ENCODE measurements at regions not wholly inside any gene's neighbourhood (a gene's known extent, or its start where the extent isn't known, plus 50 kb on each side); places are given as distances from the start of the nearest gene placed in this dataset.

DNA sequence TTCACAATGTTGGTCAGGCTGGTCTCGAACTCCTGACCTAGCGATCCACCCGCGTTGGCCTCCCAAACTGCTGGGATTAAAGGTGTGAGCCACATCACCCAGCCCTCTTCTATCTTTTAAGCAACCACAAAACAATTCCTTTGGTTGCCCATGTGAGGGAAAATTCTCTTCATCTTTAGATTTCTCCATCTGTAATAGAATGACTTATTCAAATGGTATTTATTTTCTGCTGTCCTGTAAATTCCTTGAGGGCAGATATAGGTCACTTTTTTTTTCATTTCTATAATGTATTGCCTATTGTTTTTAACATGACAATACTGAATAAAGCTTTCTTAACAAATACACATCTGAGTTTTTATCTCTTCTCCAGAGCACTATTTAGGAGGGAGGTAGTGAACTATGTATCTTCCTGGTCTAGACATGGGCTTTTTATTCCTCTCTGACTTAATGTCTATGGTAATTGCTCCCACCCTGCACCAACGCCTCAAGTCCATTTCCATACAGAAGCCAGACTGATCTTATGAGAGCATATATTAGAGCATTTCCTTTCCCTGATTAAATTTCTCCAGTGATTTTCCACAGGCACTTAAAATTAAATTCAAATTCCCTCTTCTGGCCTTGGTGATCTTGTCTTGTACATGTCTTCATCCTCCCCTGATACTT is 595.6 kb downstream of the CAAP1 start:
- TF ChIP-seq PATZ1 (CRISPR knock-in tag; IDR thresholded peaks at IDR 0.05; ENCODE audit: borderline replicate concordance) (no peak), OSR1 (CRISPR knock-in tag; IDR thresholded peaks at IDR 0.05) (no peak), TOX (CRISPR knock-in tag; IDR thresholded peaks at IDR 0.05; ENCODE audit: borderline replicate concordance) (no peak), BACH2 (CRISPR knock-in tag; IDR thresholded peaks at IDR 0.05; ENCODE audit: borderline replicate concordance) (no peak), ZFP3 (CRISPR knock-in tag; IDR thresholded peaks at IDR 0.05) (no peak), TSHZ2 (CRISPR knock-in tag; IDR thresholded peaks at IDR 0.05) (no peak), ZC3H10 (CRISPR knock-in tag; IDR thresholded peaks at IDR 0.05) (no peak), CSDC2 (CRISPR knock-in tag; IDR thresholded peaks at IDR 0.05) (no peak), ZNF70 (CRISPR knock-in tag; IDR thresholded peaks at IDR 0.05) (no peak), ZNF565 (CRISPR knock-in tag; conservative IDR thresholded peaks at IDR 0.05; ENCODE audit: low read depth) (no peak), ESRRG (CRISPR knock-in tag; IDR thresholded peaks at IDR 0.05) (no peak), RARB (CRISPR knock-in tag; IDR thresholded peaks at IDR 0.05) (no peak)
- TF ChIP-seq, protein P1, sequence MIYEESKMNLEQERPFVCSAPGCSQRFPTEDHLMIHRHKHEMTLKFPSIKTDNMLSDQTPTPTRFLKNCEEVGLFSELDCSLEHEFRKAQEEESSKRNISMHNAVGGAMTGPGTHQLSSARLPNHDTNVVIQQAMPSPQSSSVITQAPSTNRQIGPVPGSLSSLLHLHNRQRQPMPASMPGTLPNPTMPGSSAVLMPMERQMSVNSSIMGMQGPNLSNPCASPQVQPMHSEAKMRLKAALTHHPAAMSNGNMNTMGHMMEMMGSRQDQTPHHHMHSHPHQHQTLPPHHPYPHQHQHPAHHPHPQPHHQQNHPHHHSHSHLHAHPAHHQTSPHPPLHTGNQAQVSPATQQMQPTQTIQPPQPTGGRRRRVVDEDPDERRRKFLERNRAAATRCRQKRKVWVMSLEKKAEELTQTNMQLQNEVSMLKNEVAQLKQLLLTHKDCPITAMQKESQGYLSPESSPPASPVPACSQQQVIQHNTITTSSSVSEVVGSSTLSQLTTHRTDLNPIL (CRISPR knock-in tag; IDR thresholded peaks at IDR 0.05; ENCODE audit: low read depth) = no peak

Data from SK-N-SH treated with all-trans-retinoic acid at 6 μM for 48 hours (cell line).